ENCODE measurements at regions not wholly inside any gene's neighbourhood (a gene's known extent, or its start where the extent isn't known, plus 50 kb on each side); places are given as distances from the start of the nearest gene placed in this dataset.

DNA sequence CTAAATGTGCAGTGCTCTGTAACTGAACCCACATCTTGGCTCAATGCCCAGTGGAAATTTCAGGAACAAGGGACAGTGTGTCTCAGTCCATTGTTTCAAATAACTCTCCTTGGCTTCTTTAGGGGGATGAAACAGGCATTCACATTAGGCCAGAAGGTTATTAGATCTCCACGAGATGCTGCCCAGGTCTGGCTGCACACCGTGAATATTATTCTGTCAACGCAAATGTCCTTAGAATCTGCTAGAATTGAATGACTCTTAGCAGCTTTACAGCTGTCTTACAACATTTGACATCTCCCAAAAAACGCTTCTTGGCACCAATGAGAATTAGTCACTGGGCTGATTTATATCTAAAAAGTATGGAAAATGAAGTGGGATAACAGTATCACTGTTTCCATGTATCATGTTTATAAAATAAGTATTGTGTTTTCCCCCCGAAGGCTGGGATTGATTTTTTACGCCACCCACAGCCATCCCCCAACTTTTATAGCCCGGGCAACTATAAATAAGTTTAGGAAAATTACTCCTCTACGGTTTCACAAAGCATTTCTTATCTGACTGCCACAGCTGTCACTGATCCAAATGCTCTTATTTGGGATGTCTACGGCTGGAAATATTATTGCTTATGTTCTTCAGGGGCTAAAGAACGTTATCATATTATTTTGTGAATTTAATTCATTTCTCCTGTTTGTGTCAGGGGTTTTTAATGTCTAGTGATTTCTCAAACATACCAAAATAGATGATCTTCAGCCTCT, 559.7 kb upstream of the FAT1 start:
- Histone ChIP-seq H3K4me1 (no peaks in the 10 kb centered on the region), H3K4me3 (no peak overlapping the region), H3K27me3 (no peaks in the 10 kb centered on the region), H3K27ac (no peak overlapping the region), H3K36me3 (no peaks in the 10 kb centered on the region), H3K9me3 (no peaks in the 10 kb centered on the region)
- intact Hi-C loops (cut with DNase I) = no loop called here
- WGBS (ENCODE audit: insufficient coverage, low coverage, low lambda C conversion rate, missing lambda C conversion rate) = 37% methylated on average over 10 of the region's 10 CpGs
- no peak for TF ChIP-seq POLR2A (IDR thresholded peaks at IDR 0.05)
- TF ChIP-seq, protein P1, sequence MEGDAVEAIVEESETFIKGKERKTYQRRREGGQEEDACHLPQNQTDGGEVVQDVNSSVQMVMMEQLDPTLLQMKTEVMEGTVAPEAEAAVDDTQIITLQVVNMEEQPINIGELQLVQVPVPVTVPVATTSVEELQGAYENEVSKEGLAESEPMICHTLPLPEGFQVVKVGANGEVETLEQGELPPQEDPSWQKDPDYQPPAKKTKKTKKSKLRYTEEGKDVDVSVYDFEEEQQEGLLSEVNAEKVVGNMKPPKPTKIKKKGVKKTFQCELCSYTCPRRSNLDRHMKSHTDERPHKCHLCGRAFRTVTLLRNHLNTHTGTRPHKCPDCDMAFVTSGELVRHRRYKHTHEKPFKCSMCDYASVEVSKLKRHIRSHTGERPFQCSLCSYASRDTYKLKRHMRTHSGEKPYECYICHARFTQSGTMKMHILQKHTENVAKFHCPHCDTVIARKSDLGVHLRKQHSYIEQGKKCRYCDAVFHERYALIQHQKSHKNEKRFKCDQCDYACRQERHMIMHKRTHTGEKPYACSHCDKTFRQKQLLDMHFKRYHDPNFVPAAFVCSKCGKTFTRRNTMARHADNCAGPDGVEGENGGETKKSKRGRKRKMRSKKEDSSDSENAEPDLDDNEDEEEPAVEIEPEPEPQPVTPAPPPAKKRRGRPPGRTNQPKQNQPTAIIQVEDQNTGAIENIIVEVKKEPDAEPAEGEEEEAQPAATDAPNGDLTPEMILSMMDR (IDR thresholded peaks at IDR 0.05) = no peak
- DNase-seq (no peak), ATAC-seq (no peak)

DNA sequence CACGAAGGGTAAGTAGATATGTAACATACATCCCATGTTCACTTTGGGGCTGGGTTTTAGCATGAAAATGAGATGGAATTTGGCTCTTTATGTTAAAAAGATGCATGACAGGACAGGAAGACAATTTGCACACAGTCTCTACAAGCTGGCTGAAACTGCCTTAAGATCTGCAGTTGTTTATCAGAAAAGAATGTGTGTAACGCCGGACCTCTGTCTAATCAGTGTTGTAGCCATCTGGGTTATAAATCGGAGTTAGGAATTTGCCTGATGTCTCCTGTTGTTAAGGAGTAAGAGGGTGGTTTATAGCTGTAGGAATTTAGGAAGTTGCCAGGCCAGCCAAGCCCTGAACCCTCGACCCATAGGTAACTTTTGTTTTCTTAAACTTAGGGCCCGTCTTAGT, 562.9 kb upstream of the FAT1 start:
- TF ChIP-seq, protein P1 (IDR thresholded peaks at IDR 0.05) = no peak
- no peak for TF ChIP-seq POLR2A (IDR thresholded peaks at IDR 0.05)
- H3K36me3 ChIP-seq = no peaks in the 10 kb centered on the region
- no peak overlapping the region for H3K27ac ChIP-seq
- no peaks in the 10 kb centered on the region for H3K9me3 ChIP-seq
- H3K4me3 ChIP-seq = no peak overlapping the region
- ATAC-seq = no peak
- H3K4me1 ChIP-seq = no peaks in the 10 kb centered on the region
- no peak for DNase-seq
- H3K27me3 ChIP-seq = no peaks in the 10 kb centered on the region
- 45% methylated on average over 6 of the region's 6 CpGs for WGBS (ENCODE audit: insufficient coverage, low coverage, low lambda C conversion rate, missing lambda C conversion rate)
- intact Hi-C loops (cut with DNase I) = no loop called here

DNA sequence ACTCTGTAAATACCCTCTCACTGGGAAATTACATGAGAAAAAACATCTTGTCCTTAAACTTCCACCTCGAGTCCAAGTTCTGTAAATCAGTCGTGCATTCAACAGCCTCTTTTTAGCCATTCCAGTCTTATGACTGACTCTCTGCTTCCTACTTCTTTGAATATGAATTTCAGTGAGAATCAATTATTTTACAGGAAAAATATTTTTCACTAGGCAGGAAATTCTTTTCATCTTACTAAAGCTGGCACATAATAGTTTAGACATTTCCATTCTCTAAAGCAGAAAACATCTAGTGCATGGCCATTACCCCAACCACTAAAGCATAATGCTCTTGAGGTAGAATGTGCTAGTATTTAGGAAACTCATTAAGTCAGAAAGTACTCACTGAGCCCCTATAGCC, 565.7 kb upstream of the FAT1 start:
- Histone ChIP-seq H3K27me3 (no peaks in the 10 kb centered on the region), H3K4me1 (no peaks in the 10 kb centered on the region), H3K36me3 (no peaks in the 10 kb centered on the region), H3K27ac (no peak overlapping the region), H3K9me3 (no peaks in the 10 kb centered on the region), H3K4me3 (no peak overlapping the region)
- DNase-seq (no peak), ATAC-seq (no peak)
- intact Hi-C loops (cut with DNase I) = no loop called here
- 19% methylated on average over 2 of the region's 2 CpGs for WGBS (ENCODE audit: insufficient coverage, low coverage, low lambda C conversion rate, missing lambda C conversion rate)
- TF ChIP-seq, protein P1 (IDR thresholded peaks at IDR 0.05) = no peak
- no peak for TF ChIP-seq POLR2A (IDR thresholded peaks at IDR 0.05)

DNA sequence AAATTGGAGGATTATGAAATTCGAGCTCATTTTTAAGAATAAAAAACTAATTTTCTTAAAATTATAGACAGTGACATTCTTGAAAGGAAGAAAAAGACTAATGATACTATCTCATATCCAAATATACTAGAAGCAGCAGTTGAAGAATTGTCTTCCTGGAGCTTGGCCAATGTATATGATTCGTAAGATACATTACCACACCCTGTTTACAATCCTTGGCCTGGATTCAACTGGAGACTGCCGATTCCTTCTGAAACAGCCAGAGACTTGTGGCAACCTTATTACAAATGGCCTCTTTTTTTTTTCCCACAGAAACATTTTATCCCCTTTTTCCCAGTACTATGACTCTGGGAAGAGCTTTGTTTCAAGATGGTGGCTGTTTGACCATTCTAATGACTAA, 571.2 kb upstream of the FAT1 start:
- Histone ChIP-seq H3K27ac (no peak overlapping the region), H3K9me3 (no peaks in the 10 kb centered on the region), H3K27me3 (no peaks in the 10 kb centered on the region), H3K4me1 (no peaks in the 10 kb centered on the region), H3K36me3 (no peaks in the 10 kb centered on the region), H3K4me3 (no peak overlapping the region)
- ATAC-seq = no peak
- 42% methylated on average over 3 of the region's 3 CpGs for WGBS (ENCODE audit: insufficient coverage, low coverage, low lambda C conversion rate, missing lambda C conversion rate)
- intact Hi-C loops (cut with DNase I) = no loop called here
- DNase-seq = no peak
- no peak for TF ChIP-seq POLR2A (IDR thresholded peaks at IDR 0.05)
- TF ChIP-seq, protein P1 (IDR thresholded peaks at IDR 0.05) = no peak
